HFFc6 (cell line): ENCODE measurements at regions not wholly inside any gene's neighbourhood (a gene's known extent, or its start where the extent isn't known, plus 50 kb on each side); places are given as distances from the start of the nearest gene placed in this dataset.

Experiments
- DNase-seq: peaks from one replicate; pipeline ENCODE4 v3.0.0-alpha.2; 2018
- H3K27ac Mint-ChIP-seq: 2 replicates; pipeline ENCODE4 v1.8.0; 2020; ENCODE audit warnings: mild to moderate bottlenecking, mixed read lengths
- H3K27me3 Mint-ChIP-seq: 2 replicates; pipeline ENCODE4 v1.8.0; 2021; ENCODE audit warnings: mild to moderate bottlenecking, moderate library complexity, mixed read lengths; ENCODE audit not compliant: insufficient read depth
- H3K36me3 Mint-ChIP-seq: 2 replicates; pipeline ENCODE4 v1.8.0; 2021; ENCODE audit warnings: low read depth, mixed read lengths
- H3K4me1 Mint-ChIP-seq: 2 replicates; pipeline ENCODE4 v1.8.0; 2020; ENCODE audit warnings: low read depth, mixed read lengths
- H3K4me3 Mint-ChIP-seq: 2 replicates; pipeline ENCODE4 v1.8.0; 2020; ENCODE audit warnings: mild to moderate bottlenecking, moderate library complexity, mixed read lengths
- H3K9me3 Mint-ChIP-seq: 2 replicates; pipeline ENCODE4 v1.8.0; 2020; ENCODE audit warnings: mild to moderate bottlenecking, mixed read lengths
- CTCF ChIP-seq: fragments of 200-600 bp; sonication (generic); IDR thresholded peaks from 2 replicates; pipeline ENCODE4 v1.5.0; 2021; ENCODE audit warnings: antibody characterized with exemption, mild to moderate bottlenecking

- Mint-ChIP-seq H3K4me3 (no peak overlapping the region), H3K4me1 (no peaks in the 10 kb centered on the region), H3K27me3 (no peaks in the 10 kb centered on the region), H3K36me3 (no peaks in the 10 kb centered on the region), H3K9me3 (peaks cover 18% of the 10 kb centered on the region), H3K27ac (no peak overlapping the region)
- TF ChIP-seq CTCF: no peak
- DNase-seq: no peak
Measured at GRCh38 chr18:44033144-44033701, 647.5 kb upstream of the SETBP1 start.

- Mint-ChIP-seq H3K4me3 (no peak overlapping the region), H3K9me3 (peaks cover 10% of the 10 kb centered on the region), H3K27ac (no peak overlapping the region), H3K4me1 (no peaks in the 10 kb centered on the region), H3K27me3 (no peaks in the 10 kb centered on the region), H3K36me3 (no peaks in the 10 kb centered on the region)
- no peak for DNase-seq
- TF ChIP-seq CTCF: no peak
Measured at GRCh38 chr18:44035554-44035953, 645.1 kb upstream of the SETBP1 start.

GRCh38 chr18:44036501-44036900, 644.2 kb upstream of the SETBP1 start:
- H3K36me3 Mint-ChIP-seq: no peaks in the 10 kb centered on the region
- no peak for TF ChIP-seq CTCF
- peaks cover 8% of the 10 kb centered on the region for H3K9me3 Mint-ChIP-seq
- no peaks in the 10 kb centered on the region for H3K4me1 Mint-ChIP-seq
- no peak overlapping the region for H3K4me3 Mint-ChIP-seq
- DNase-seq: no peak
- no peak overlapping the region for H3K27ac Mint-ChIP-seq
- no peaks in the 10 kb centered on the region for H3K27me3 Mint-ChIP-seq

- H3K4me3 Mint-ChIP-seq: no peak overlapping the region
- no peaks in the 10 kb centered on the region for H3K4me1 Mint-ChIP-seq
- no peak for DNase-seq
- no peaks in the 10 kb centered on the region for H3K36me3 Mint-ChIP-seq
- no peak for TF ChIP-seq CTCF
- no peak overlapping the region for H3K27ac Mint-ChIP-seq
- H3K27me3 Mint-ChIP-seq: no peaks in the 10 kb centered on the region
- peaks cover 11% of the 10 kb centered on the region for H3K9me3 Mint-ChIP-seq
Measured at GRCh38 chr18:44039216-44039615, 641.5 kb upstream of the SETBP1 start.

GRCh38 chr18:44039826-44040225, 640.9 kb upstream of the SETBP1 start:
- Mint-ChIP-seq H3K4me3 (no peak overlapping the region), H3K27me3 (no peaks in the 10 kb centered on the region), H3K4me1 (no peaks in the 10 kb centered on the region), H3K36me3 (no peaks in the 10 kb centered on the region), H3K27ac (no peak overlapping the region), H3K9me3 (peaks cover 11% of the 10 kb centered on the region)
- no peak for DNase-seq
- TF ChIP-seq CTCF: no peak

- Mint-ChIP-seq H3K9me3 (peaks cover 7% of the 10 kb centered on the region), H3K27me3 (no peaks in the 10 kb centered on the region), H3K4me3 (no peak overlapping the region), H3K36me3 (no peaks in the 10 kb centered on the region), H3K4me1 (no peaks in the 10 kb centered on the region), H3K27ac (no peak overlapping the region)
- no peak for DNase-seq
- TF ChIP-seq CTCF: no peak
Measured at GRCh38 chr18:44041553-44041952, 639.1 kb upstream of the SETBP1 start.
